ENCODE measurements at regions not wholly inside any gene's neighbourhood (a gene's known extent, or its start where the extent isn't known, plus 50 kb on each side); places are given as distances from the start of the nearest gene placed in this dataset.
A peak's percentile ranks its signal among the peaks of the same experiment; 100 is the strongest.
"Not testable (repeated sequence)": the region's sequence is repeated elsewhere in the genome, so short reads cannot be mapped to it uniquely, and the experiment has no call there.

GRCh38 chr2:193222454-193222853 lies 1027.7 kb upstream of the TMEFF2 start:
- no peak overlapping the region for H3K27ac ChIP-seq
- no peaks in the 10 kb centered on the region for H3K4me1 ChIP-seq (ENCODE audit: low read depth)
- no peak for TF ChIP-seq CTCF (IDR thresholded peaks at IDR 0.05; ENCODE audit: low read depth, low read length)
- H3K9me3 ChIP-seq (ENCODE audit: low read depth), result no peaks in the 10 kb centered on the region
- H3K36me3 ChIP-seq, result no peaks in the 10 kb centered on the region
- H3K27me3 ChIP-seq, result no peaks in the 10 kb centered on the region
- DNase-seq (ENCODE audit: low read depth in 1 of 2, low spot score in 1 of 2), result no peak
- no peak overlapping the region for H3K4me3 ChIP-seq

GRCh38 chr2:193219413-193219812 lies 1024.7 kb upstream of the TMEFF2 start:
- no peaks in the 10 kb centered on the region for H3K9me3 ChIP-seq (ENCODE audit: low read depth)
- DNase-seq (ENCODE audit: low read depth in 1 of 2, low spot score in 1 of 2), result no peak
- no peaks in the 10 kb centered on the region for H3K27me3 ChIP-seq
- no peaks in the 10 kb centered on the region for H3K36me3 ChIP-seq
- H3K4me1 ChIP-seq (ENCODE audit: low read depth), result no peaks in the 10 kb centered on the region
- TF ChIP-seq CTCF (IDR thresholded peaks at IDR 0.05; ENCODE audit: low read depth, low read length), result no peak
- no peak overlapping the region for H3K27ac ChIP-seq
- H3K4me3 ChIP-seq, result no peak overlapping the region

- H3K4me3 ChIP-seq, result no peak overlapping the region
- H3K4me1 ChIP-seq (ENCODE audit: low read depth), result no peaks in the 10 kb centered on the region
- H3K27ac ChIP-seq, result no peak overlapping the region
- DNase-seq (ENCODE audit: low read depth in 1 of 2, low spot score in 1 of 2), result no peak
- TF ChIP-seq CTCF (IDR thresholded peaks at IDR 0.05; ENCODE audit: low read depth, low read length), result no peak
- H3K36me3 ChIP-seq, result no peaks in the 10 kb centered on the region
- H3K27me3 ChIP-seq, result no peaks in the 10 kb centered on the region
- no peaks in the 10 kb centered on the region for H3K9me3 ChIP-seq (ENCODE audit: low read depth)
Observed at GRCh38 chr2:193201583-193201982, 1006.9 kb upstream of the TMEFF2 start.

GRCh38 chr2:193199322-193199721 lies 1004.6 kb upstream of the TMEFF2 start:
- H3K27ac ChIP-seq, result no peak overlapping the region
- no peaks in the 10 kb centered on the region for H3K9me3 ChIP-seq (ENCODE audit: low read depth)
- DNase-seq (ENCODE audit: low read depth in 1 of 2, low spot score in 1 of 2), result no peak
- TF ChIP-seq CTCF (IDR thresholded peaks at IDR 0.05; ENCODE audit: low read depth, low read length), result no peak
- H3K4me1 ChIP-seq (ENCODE audit: low read depth), result no peaks in the 10 kb centered on the region
- no peak overlapping the region for H3K4me3 ChIP-seq
- no peaks in the 10 kb centered on the region for H3K27me3 ChIP-seq
- no peaks in the 10 kb centered on the region for H3K36me3 ChIP-seq

- no peaks in the 10 kb centered on the region for H3K36me3 ChIP-seq
- H3K4me3 ChIP-seq, result no peak overlapping the region
- no peaks in the 10 kb centered on the region for H3K4me1 ChIP-seq (ENCODE audit: low read depth)
- H3K9me3 ChIP-seq (ENCODE audit: low read depth), result no peaks in the 10 kb centered on the region
- no peak for DNase-seq (ENCODE audit: low read depth in 1 of 2, low spot score in 1 of 2)
- H3K27ac ChIP-seq, result no peak overlapping the region
- no peaks in the 10 kb centered on the region for H3K27me3 ChIP-seq
- TF ChIP-seq CTCF (IDR thresholded peaks at IDR 0.05; ENCODE audit: low read depth, low read length), result no peak
Observed at GRCh38 chr2:193187816-193188215, 993.1 kb upstream of the TMEFF2 start.

- DNase-seq (ENCODE audit: low read depth in 1 of 2, low spot score in 1 of 2); H3K9me3 ChIP-seq (ENCODE audit: low read depth); H3K4me1 ChIP-seq (ENCODE audit: low read depth); H3K27me3 ChIP-seq; H3K36me3 ChIP-seq: not testable (repeated sequence)
- Histone ChIP-seq H3K4me3 (peak overlapping the region; percentile 30), H3K27ac (peak overlapping the region; percentile 89)
Observed at GRCh38 chr2:193170981-193171380, 976.2 kb upstream of the TMEFF2 start.
